WERI-Rb-1 (cell line): ENCODE measurements at regions not wholly inside any gene's neighbourhood (a gene's known extent, or its start where the extent isn't known, plus 50 kb on each side); places are given as distances from the start of the nearest gene placed in this dataset.

Experiments used
- DNase-seq: peaks from one replicate; pipeline ENCODE4 v3.0.0-alpha.2; 2020
- H3K27ac ChIP-seq: fragments of 250-450 bp; sonication (Bioruptor Pico); 2 replicates; pipeline ENCODE4 v1.5.1; 2020; ENCODE audit warnings: mild to moderate bottlenecking, moderate library complexity
- H3K27me3 ChIP-seq: fragments of 250-450 bp; sonication (Bioruptor Pico); 2 replicates; pipeline ENCODE4 v1.5.1; 2021; ENCODE audit warnings: mild to moderate bottlenecking, low read depth, moderate library complexity; ENCODE audit not compliant: insufficient read depth, severe bottlenecking
- H3K36me3 ChIP-seq: fragments of 250-450 bp; sonication (Bioruptor Pico); 2 replicates; pipeline ENCODE4 v1.5.1; 2020; ENCODE audit warnings: mild to moderate bottlenecking, moderate library complexity
- H3K4me3 ChIP-seq: 2 replicates; pipeline ENCODE4 v1.5.1; 2011; ENCODE audit warnings: low read depth, mild to moderate bottlenecking, control low read depth, low read length
- H3K9me3 ChIP-seq: fragments of 250-450 bp; sonication (Bioruptor Pico); 2 replicates; pipeline ENCODE4 v1.5.1; 2021; ENCODE audit warnings: mild to moderate bottlenecking, moderate library complexity; ENCODE audit not compliant: severe bottlenecking
- CTCF ChIP-seq: IDR thresholded peaks from 2 replicates; pipeline ENCODE4 v1.5.1; 2011; ENCODE audit warnings: low read depth, mild to moderate bottlenecking, control low read depth, inconsistent platforms, low read length

DNA sequence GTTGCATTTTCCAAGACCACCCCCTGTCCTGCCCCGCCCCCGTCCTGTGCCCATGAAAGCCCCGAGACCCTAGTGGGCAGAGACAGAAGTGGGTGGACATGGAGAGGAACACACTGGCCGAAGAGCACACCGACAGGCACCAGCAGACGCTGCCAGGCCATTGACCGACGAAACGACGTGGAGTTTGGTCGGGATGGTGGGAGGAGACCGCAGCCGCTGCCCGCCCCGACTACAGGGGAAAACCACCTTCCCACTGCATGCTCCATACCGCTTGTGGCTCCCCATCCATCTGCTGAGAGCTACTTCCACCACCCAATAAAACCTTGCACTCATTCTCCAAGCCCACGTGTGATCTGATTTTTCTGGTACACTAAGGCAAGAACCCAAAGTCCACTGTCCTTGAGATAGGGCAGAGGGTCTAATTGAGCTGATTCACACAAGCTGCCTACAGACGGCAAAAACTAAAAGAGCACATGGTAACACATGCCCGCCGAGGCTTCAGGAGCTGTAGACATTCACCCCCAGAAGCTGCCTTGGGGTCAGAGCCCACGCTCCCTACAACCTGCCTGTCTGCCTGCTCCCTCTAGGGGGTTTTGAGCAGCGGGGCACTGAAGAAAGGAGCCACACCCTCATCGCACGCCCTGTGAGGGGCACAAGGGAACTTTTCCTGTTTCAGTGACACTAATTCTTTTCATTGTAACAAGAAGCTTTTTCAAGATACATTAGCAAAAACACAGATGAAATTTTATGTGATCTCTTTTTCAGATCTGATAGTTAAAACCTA, 81.2 kb upstream of the RAB3GAP2 start:
- peak; percentile 61 for DNase-seq
- Histone ChIP-seq H3K27me3 (no peaks in the 10 kb centered on the region), H3K27ac (no peak overlapping the region)

GRCh38 chr1:220348211-220348610, 76.0 kb upstream of the RAB3GAP2 start:
- H3K9me3 ChIP-seq = no peaks in the 10 kb centered on the region
- TF ChIP-seq CTCF = no peak
- no peaks in the 10 kb centered on the region for H3K36me3 ChIP-seq
- DNase-seq = no peak
- no peak overlapping the region for H3K4me3 ChIP-seq
- H3K27ac ChIP-seq = no peak overlapping the region
- no peaks in the 10 kb centered on the region for H3K27me3 ChIP-seq

More for the DNA sequence above, 81.2 kb upstream of the RAB3GAP2 start:
- Histone ChIP-seq H3K36me3 (no peaks in the 10 kb centered on the region), H3K9me3 (no peaks in the 10 kb centered on the region), H3K4me3 (no peak overlapping the region)
- TF ChIP-seq CTCF = peak; percentile 51

GRCh38 chr1:220347654-220348175, 75.5 kb upstream of the RAB3GAP2 start:
- no peaks in the 10 kb centered on the region for H3K27me3 ChIP-seq
- H3K9me3 ChIP-seq = no peaks in the 10 kb centered on the region
- no peaks in the 10 kb centered on the region for H3K36me3 ChIP-seq
- H3K4me3 ChIP-seq = no peak overlapping the region
- DNase-seq = no peak
- no peak for TF ChIP-seq CTCF
- no peak overlapping the region for H3K27ac ChIP-seq

DNA sequence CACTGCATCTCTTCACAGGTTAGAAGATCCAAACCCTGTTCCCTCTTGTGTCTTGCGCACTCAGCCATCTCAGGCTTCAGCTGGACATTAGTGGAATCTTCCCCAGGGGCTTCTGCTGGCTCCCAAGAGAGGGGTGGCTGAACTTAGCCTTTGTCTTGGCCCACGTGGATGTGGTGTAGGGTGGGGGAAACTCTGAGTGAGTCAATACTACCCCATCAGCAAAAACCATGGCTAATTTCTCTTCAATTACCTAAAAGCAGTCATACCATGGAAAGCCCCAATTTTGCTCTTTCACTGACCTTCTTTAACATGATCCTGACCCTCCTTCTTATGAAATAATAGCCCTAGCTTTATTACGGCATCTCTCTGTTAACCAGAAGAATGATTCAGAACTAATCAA, 72.5 kb upstream of the RAB3GAP2 start:
- no peak for DNase-seq
- H3K27ac ChIP-seq = no peak overlapping the region
- TF ChIP-seq CTCF = no peak
- H3K27me3 ChIP-seq = no peaks in the 10 kb centered on the region
- peaks cover 3% of the 10 kb centered on the region for H3K9me3 ChIP-seq
- H3K4me3 ChIP-seq = no peak overlapping the region
- no peaks in the 10 kb centered on the region for H3K36me3 ChIP-seq

- Histone ChIP-seq H3K9me3 (peaks cover 3% of the 10 kb centered on the region), H3K4me3 (no peak overlapping the region), H3K27ac (no peak overlapping the region), H3K27me3 (no peaks in the 10 kb centered on the region), H3K36me3 (no peaks in the 10 kb centered on the region)
- no peak for TF ChIP-seq CTCF
- no peak for DNase-seq
These were observed 70.6 kb upstream of the RAB3GAP2 start for GRCh38 chr1:220342853-220343252.

DNA sequence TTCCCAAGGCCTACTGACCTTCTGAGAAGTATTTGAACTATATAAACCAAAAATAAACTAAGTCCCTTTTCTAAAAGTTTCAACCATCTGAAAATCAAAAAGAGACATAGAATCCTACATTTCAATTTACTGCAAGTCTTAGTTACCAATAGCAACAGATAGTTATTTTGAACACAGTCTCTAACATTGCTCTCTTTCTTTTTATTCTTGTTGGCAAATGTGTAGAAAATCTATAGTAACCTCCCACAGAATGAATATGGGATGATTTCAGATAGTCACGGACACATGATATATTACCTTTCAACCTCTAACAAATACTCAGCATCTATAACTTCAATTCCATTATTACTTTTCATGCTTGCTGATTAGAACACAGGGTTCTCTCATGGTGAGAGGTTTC, 68.9 kb upstream of the RAB3GAP2 start:
- Histone ChIP-seq H3K27me3 (no peaks in the 10 kb centered on the region), H3K4me3 (no peak overlapping the region), H3K36me3 (no peaks in the 10 kb centered on the region), H3K9me3 (peaks cover 3% of the 10 kb centered on the region), H3K27ac (no peak overlapping the region)
- TF ChIP-seq CTCF = no peak
- DNase-seq = no peak
